Trophoblast cell (in vitro differentiated cells and primary cell): ENCODE measurements at regions not wholly inside any gene's neighbourhood (a gene's known extent, or its start where the extent isn't known, plus 50 kb on each side); places are given as distances from the start of the nearest gene placed in this dataset.
"Not testable (repeated sequence)": the region's sequence is repeated elsewhere in the genome, so short reads cannot be mapped to it uniquely, and the experiment has no call there.

Source experiments
- DNase-seq, 2 donors: peaks; one replicate each; pipeline ENCODE4 v3.0.0-alpha.2; 2016
- H2AFZ ChIP-seq: 2 replicates; pipeline ENCODE4 v1.6.1; 2013; ENCODE audit warnings: low read length, moderate library complexity, mild to moderate bottlenecking; ENCODE audit not compliant: insufficient read depth, poor library complexity
- H2AK5ac ChIP-seq: 2 replicates; pipeline ENCODE4 v1.6.1; 2013; ENCODE audit warnings: mild to moderate bottlenecking, low read length
- H2BK120ac ChIP-seq: 2 replicates; pipeline ENCODE4 v1.6.1; 2013; ENCODE audit warnings: low read length, mild to moderate bottlenecking, moderate library complexity; ENCODE audit not compliant: insufficient read depth, poor library complexity
- H2BK12ac ChIP-seq: 2 replicates; pipeline ENCODE4 v1.6.1; 2013; ENCODE audit warnings: mild to moderate bottlenecking, low read length, moderate library complexity
- H2BK5ac ChIP-seq: 2 replicates; pipeline ENCODE4 v1.6.1; 2013; ENCODE audit warnings: low read length, low read depth, moderate library complexity, mild to moderate bottlenecking; ENCODE audit not compliant: poor library complexity
- H3K14ac ChIP-seq: 2 replicates; pipeline ENCODE4 v1.6.1; 2013; ENCODE audit warnings: mild to moderate bottlenecking, low read length
- H3K18ac ChIP-seq: 2 replicates; pipeline ENCODE4 v1.6.1; 2013; ENCODE audit warnings: mild to moderate bottlenecking, low read length
- H3K23ac ChIP-seq: 2 replicates; pipeline ENCODE4 v1.6.1; 2013; ENCODE audit warnings: low read length
- H3K27ac ChIP-seq: 2 replicates; pipeline ENCODE4 v1.5.1; 2013; ENCODE audit warnings: low read depth, mild to moderate bottlenecking, inconsistent platforms, low read length, moderate library complexity
- H3K27me3 ChIP-seq: 2 replicates; pipeline ENCODE4 v1.6.1; 2013; ENCODE audit warnings: inconsistent platforms, mild to moderate bottlenecking, low read length, moderate library complexity; ENCODE audit not compliant: insufficient read depth
- H3K36me3 ChIP-seq, 2 experiments: 1 replicate in 1 of 2; 2 replicates in 1 of 2; pipeline ENCODE4 v1.6.1; 2013; ENCODE audit warnings: low read length in 2 of 2, mild to moderate bottlenecking in 2 of 2, moderate library complexity in 1 of 2; ENCODE audit not compliant: insufficient read depth in 2 of 2, control insufficient read depth in 1 of 2
- H3K4ac ChIP-seq: 2 replicates; pipeline ENCODE4 v1.6.1; 2013; ENCODE audit warnings: low read depth, mild to moderate bottlenecking, low read length, moderate library complexity
- H3K4me1 ChIP-seq, 2 experiments: 1 replicate in 1 of 2; 2 replicates in 1 of 2; pipeline ENCODE4 v1.6.1; 2013; ENCODE audit warnings: low read length in 2 of 2, mild to moderate bottlenecking in 2 of 2, moderate library complexity in 1 of 2; ENCODE audit not compliant: insufficient read depth in 2 of 2, control insufficient read depth in 1 of 2
- H3K4me2 ChIP-seq: 2 replicates; pipeline ENCODE4 v1.6.1; 2013; ENCODE audit warnings: inconsistent platforms, mild to moderate bottlenecking, low read length, moderate library complexity
- H3K4me3 ChIP-seq: 2 replicates; pipeline ENCODE4 v1.5.1; 2013; ENCODE audit warnings: mild to moderate bottlenecking, low read depth, low read length, inconsistent platforms
- H3K79me1 ChIP-seq: one replicate; pipeline ENCODE4 v1.6.1; 2013; ENCODE audit warnings: low read length
- H3K79me2 ChIP-seq: 2 replicates; pipeline ENCODE4 v1.6.1; 2013; ENCODE audit warnings: low read length, mild to moderate bottlenecking; ENCODE audit not compliant: control insufficient read depth, insufficient read depth, poor library complexity
- H3K9ac ChIP-seq: 2 replicates; pipeline ENCODE4 v1.6.1; 2013; ENCODE audit warnings: mild to moderate bottlenecking, low read length
- H3K9me3 ChIP-seq: 2 replicates; pipeline ENCODE4 v1.6.1; 2013; ENCODE audit warnings: low read depth, mild to moderate bottlenecking, control low read depth, inconsistent platforms, low read length; ENCODE audit not compliant: insufficient read depth
- H4K12ac ChIP-seq: 2 replicates; pipeline ENCODE4 v1.6.1; 2013; ENCODE audit warnings: low read depth, mild to moderate bottlenecking, low read length, moderate library complexity
- H4K8ac ChIP-seq: 2 replicates; pipeline ENCODE4 v1.6.1; 2013; ENCODE audit warnings: low read depth, mild to moderate bottlenecking, low read length, moderate library complexity
- H4K91ac ChIP-seq: one replicate; pipeline ENCODE4 v1.6.1; 2013; ENCODE audit warnings: low read depth, mild to moderate bottlenecking, low read length, moderate library complexity
- WGBS: extraction: QIAGEN DNeasy Blood & Tissue Kit; methylation state at CpG from one replicate; pipeline ENCODE4 v1.1.7; 2013; ENCODE audit warnings: missing lambda C conversion rate; ENCODE audit not compliant: insufficient read length, insufficient coverage; ENCODE audit errors: extremely low coverage; 5-methylcytosine and 5-hydroxymethylcytosine counted together

- H3K79me2 ChIP-seq, H2BK12ac ChIP-seq, H2AFZ ChIP-seq, H3K27me3 ChIP-seq, H4K12ac ChIP-seq, H4K91ac ChIP-seq, H3K79me1 ChIP-seq, H4K8ac ChIP-seq, H3K9me3 ChIP-seq, H3K4me1 ChIP-seq, H3K4me2 ChIP-seq, H3K18ac ChIP-seq, DNase-seq, H3K27ac ChIP-seq, H2BK120ac ChIP-seq, H3K14ac ChIP-seq, H2AK5ac ChIP-seq, H3K9ac ChIP-seq, H3K4me3 ChIP-seq, H3K4ac ChIP-seq, H3K23ac ChIP-seq, H2BK5ac ChIP-seq: not testable (repeated sequence)
- WGBS: no CpG with 5 or more reads among the region's 5 CpGs
- H3K36me3 ChIP-seq: peaks cover 10% of the 10 kb centered on the region in 2 experiments
Observed at GRCh38 chr3:75432466-75432865, 231.7 kb upstream of the FRG2C start.

- DNase-seq: peak; percentile 77 to 82
- H2BK120ac ChIP-seq, H3K27me3 ChIP-seq, H3K27ac ChIP-seq, H2AFZ ChIP-seq, H2AK5ac ChIP-seq, H3K36me3 ChIP-seq, H3K9ac ChIP-seq, H3K79me1 ChIP-seq, H3K79me2 ChIP-seq, H2BK5ac ChIP-seq, H3K4ac ChIP-seq, H2BK12ac ChIP-seq, H3K9me3 ChIP-seq, H3K4me3 ChIP-seq, H4K91ac ChIP-seq, H3K23ac ChIP-seq, H3K18ac ChIP-seq, H3K4me2 ChIP-seq, H3K14ac ChIP-seq, H3K4me1 ChIP-seq, H4K12ac ChIP-seq, H4K8ac ChIP-seq: not testable (repeated sequence)
- no CpG with 5 or more reads among the region's 8 CpGs for WGBS
Observed at GRCh38 chr3:75432885-75433284, 231.2 kb upstream of the FRG2C start.

GRCh38 chr3:75433295-75433694 lies 230.8 kb upstream of the FRG2C start:
- WGBS: no CpG with 5 or more reads among the region's 3 CpGs
- not testable (repeated sequence) for H3K4me2 ChIP-seq

GRCh38 chr3:75434276-75434912 lies 229.7 kb upstream of the FRG2C start:
- H3K18ac ChIP-seq, H3K27ac ChIP-seq, H3K4ac ChIP-seq, H3K27me3 ChIP-seq, H3K36me3 ChIP-seq, H3K79me1 ChIP-seq, H3K79me2 ChIP-seq, H2AK5ac ChIP-seq, H3K4me1 ChIP-seq, H2BK12ac ChIP-seq, H3K23ac ChIP-seq, H4K91ac ChIP-seq, H2BK120ac ChIP-seq, H3K9me3 ChIP-seq: not testable (repeated sequence)
- Histone ChIP-seq H3K14ac (peak overlapping the region; percentile 82), H2AFZ (peak overlapping the region; percentile 66), H3K4me2 (peak overlapping the region; percentile 81), H3K9ac (peak overlapping the region; percentile 78), H2BK5ac (peak overlapping the region; percentile 12), H4K8ac (peak overlapping the region; percentile 7), H4K12ac (peak overlapping the region; percentile 6), H3K4me3 (peak overlapping the region; percentile 86)
- no CpG with 5 or more reads among the region's 32 CpGs for WGBS
- peak in 1 of 2 donors; percentile 17 for DNase-seq

More at GRCh38 chr3:75433295-75433694, 230.8 kb upstream of the FRG2C start:
- not testable (repeated sequence) for DNase-seq, H3K18ac ChIP-seq, H3K9ac ChIP-seq, H3K9me3 ChIP-seq, H3K4ac ChIP-seq, H3K79me1 ChIP-seq, H3K4me3 ChIP-seq, H2BK120ac ChIP-seq, H2BK12ac ChIP-seq, H3K27ac ChIP-seq, H4K8ac ChIP-seq, H4K91ac ChIP-seq, H2AK5ac ChIP-seq, H2AFZ ChIP-seq, H3K23ac ChIP-seq, H3K14ac ChIP-seq, H3K4me1 ChIP-seq, H3K79me2 ChIP-seq, H3K27me3 ChIP-seq, H2BK5ac ChIP-seq, H4K12ac ChIP-seq, H3K36me3 ChIP-seq
